Right ventricle myocardium superior (tissue), 1 donor: ENCODE measurements at regions not wholly inside any gene's neighbourhood (a gene's known extent, or its start where the extent isn't known, plus 50 kb on each side); places are given as distances from the start of the nearest gene placed in this dataset.

Experiments
- ATAC-seq: fragments of 200-7000 bp; cut with Tn5 transposase; one replicate; pipeline ENCODE4 v1.9.1; 2020; ENCODE audit warnings: mild to moderate bottlenecking; ENCODE audit not compliant: poor library complexity
- DNase-seq: peaks from one replicate; pipeline ENCODE4 v3.0.0-alpha.2; 2020
- intact Hi-C: fragments of 100-400 bp; cut with DNase I; formaldehyde crosslinking; loops from one replicate; pipeline ENCODE4 v1.11.2; 2022
- donor health status: DM: no; HTN: yes; CAD: no; lungs with severe emphysema.

GRCh38 chrX:87236830-87237440 is 280.7 kb upstream of the KLHL4 start:
- ATAC-seq, result no peak
- no peak for DNase-seq
- intact Hi-C loops, result no loop called here

- DNase-seq (no peak), ATAC-seq (no peak)
- intact Hi-C loops, result no loop called here
Measured at GRCh38 chrX:87265518-87265917, 252.1 kb upstream of the KLHL4 start.

GRCh38 chrX:87272491-87272890 is 245.1 kb upstream of the KLHL4 start:
- intact Hi-C loops, result no loop called here
- DNase-seq (no peak), ATAC-seq (no peak)

GRCh38 chrX:87299563-87300160 is 217.9 kb upstream of the KLHL4 start:
- ATAC-seq (no peak), DNase-seq (no peak)
- intact Hi-C loops, result no loop called here

- ATAC-seq (no peak), DNase-seq (no peak)
- intact Hi-C loops, result no loop called here
Measured at GRCh38 chrX:87310780-87311179, 206.8 kb upstream of the KLHL4 start.

- no peak for DNase-seq
- intact Hi-C loops, result no loop called here
- no peak for ATAC-seq
Measured at GRCh38 chrX:87327267-87327666, 190.3 kb upstream of the KLHL4 start.

- ATAC-seq (no peak), DNase-seq (no peak)
- intact Hi-C loops, result no loop called here
Measured at GRCh38 chrX:87337267-87337666, 180.3 kb upstream of the KLHL4 start.

GRCh38 chrX:87338510-87338909 is 179.1 kb upstream of the KLHL4 start:
- intact Hi-C loops, result no loop called here
- no peak for ATAC-seq
- DNase-seq, result no peak

GRCh38 chrX:87370865-87371264 is 146.7 kb upstream of the KLHL4 start:
- intact Hi-C loops, result no loop called here
- DNase-seq, result no peak

GRCh38 chrX:87374324-87374723 is 143.3 kb upstream of the KLHL4 start:
- DNase-seq, result no peak
- intact Hi-C loops, result no loop called here
- ATAC-seq, result no peak

More at GRCh38 chrX:87370865-87371264, 146.7 kb upstream of the KLHL4 start:
- no peak for ATAC-seq

GRCh38 chrX:87376896-87377295 is 140.7 kb upstream of the KLHL4 start:
- ATAC-seq (no peak), DNase-seq (no peak)
- intact Hi-C loops, result no loop called here

GRCh38 chrX:87388381-87388780 is 129.2 kb upstream of the KLHL4 start:
- intact Hi-C loops, result no loop called here
- ATAC-seq, result no peak
- DNase-seq, result no peak

- ATAC-seq (no peak), DNase-seq (no peak)
- intact Hi-C loops, result no loop called here
Measured at GRCh38 chrX:87391742-87392141, 125.9 kb upstream of the KLHL4 start.

GRCh38 chrX:87392369-87392768 is 125.2 kb upstream of the KLHL4 start:
- DNase-seq (no peak), ATAC-seq (no peak)
- intact Hi-C loops, result no loop called here

GRCh38 chrX:87397103-87397886 is 120.3 kb upstream of the KLHL4 start:
- DNase-seq, result no peak
- no peak for ATAC-seq
- intact Hi-C loops, result no loop called here

GRCh38 chrX:87402256-87402655 is 115.3 kb upstream of the KLHL4 start:
- intact Hi-C loops, result no loop called here
- DNase-seq (no peak), ATAC-seq (no peak)

GRCh38 chrX:87403551-87403950 is 114.1 kb upstream of the KLHL4 start:
- intact Hi-C loops, result no loop called here
- ATAC-seq (no peak), DNase-seq (no peak)

GRCh38 chrX:87409113-87409841 is 108.3 kb upstream of the KLHL4 start:
- ATAC-seq (peak; percentile 61), DNase-seq (peak; percentile 47)
- intact Hi-C loops, result no loop called here

- no peak for DNase-seq
- intact Hi-C loops, result no loop called here
- no peak for ATAC-seq
Measured at GRCh38 chrX:87425618-87426017, 92.0 kb upstream of the KLHL4 start.

- ATAC-seq (no peak), DNase-seq (no peak)
- intact Hi-C loops, result no loop called here
Measured at GRCh38 chrX:87434618-87435017, 83.0 kb upstream of the KLHL4 start.
